SK-N-SH treated with all-trans-retinoic acid at 6 μM for 48 hours (cell line): ENCODE measurements at regions not wholly inside any gene's neighbourhood (a gene's known extent, or its start where the extent isn't known, plus 50 kb on each side); places are given as distances from the start of the nearest gene placed in this dataset.

ENCODE experiments used
- ESRRG ChIP-seq: fragments of 250-450 bp; sonication (Bioruptor Pico); IDR thresholded peaks from 2 replicates; pipeline ENCODE4 v1.6.1; 2021; ENCODE audit warnings: mild to moderate bottlenecking
- RARB ChIP-seq: fragments of 250-450 bp; sonication (Bioruptor Pico); IDR thresholded peaks from 2 replicates; pipeline ENCODE4 v1.8.0; 2021; ENCODE audit warnings: mild to moderate bottlenecking, moderate library complexity
- SNAI2 ChIP-seq: fragments of 250-450 bp; sonication (Bioruptor Pico); IDR thresholded peaks from 2 replicates; pipeline ENCODE4 v1.5.0; 2020; ENCODE audit warnings: mild to moderate bottlenecking, moderate library complexity
- ZC3H10 ChIP-seq: fragments of 250-450 bp; sonication (Bioruptor Pico); IDR thresholded peaks from 2 replicates; pipeline ENCODE4 v1.5.1; 2021; ENCODE audit warnings: mild to moderate bottlenecking, moderate library complexity
- ZNF70 ChIP-seq: fragments of 450-650 bp; formaldehyde crosslinking; IDR thresholded peaks from 2 replicates; pipeline ENCODE4 v1.5.0; 2020; ENCODE audit warnings: mild to moderate bottlenecking, moderate library complexity

DNA sequence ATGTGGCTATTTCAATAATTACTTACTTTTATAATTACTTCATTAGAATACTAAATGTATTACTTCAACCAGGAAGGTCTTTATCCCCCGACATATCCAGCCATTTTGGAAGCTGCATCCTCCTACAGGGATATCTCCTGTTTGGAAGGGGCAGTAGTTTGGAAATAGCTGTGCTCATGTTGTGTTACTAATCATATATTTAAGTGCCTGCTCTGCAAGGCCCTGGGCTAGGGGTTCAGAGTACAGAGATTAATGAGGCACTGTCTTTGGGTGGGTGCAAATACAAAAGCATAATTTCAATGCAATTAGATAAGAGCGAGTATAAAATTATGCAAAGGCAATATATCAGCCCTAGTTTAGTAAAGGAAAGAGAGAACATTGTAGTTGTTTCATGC lies 146.3 kb upstream of the RARB start:
- no peak for TF ChIP-seq ZC3H10 (CRISPR knock-in tag)
- no peak for TF ChIP-seq ESRRG
- no peak for TF ChIP-seq RARB
- TF ChIP-seq SNAI2 (CRISPR knock-in tag): no peak
- TF ChIP-seq ZNF70: no peak
